GM12892 (cell line): ENCODE measurements at regions not wholly inside any gene's neighbourhood (a gene's known extent, or its start where the extent isn't known, plus 50 kb on each side); places are given as distances from the start of the nearest gene placed in this dataset.

Experiments
- POLR2A ChIP-seq: IDR thresholded peaks from 2 replicates; pipeline ENCODE4 v1.6.1; 2011; ENCODE audit warnings: low read depth, low read length, control low read depth
- POLR2AphosphoS5 ChIP-seq: IDR thresholded peaks from 2 replicates; pipeline ENCODE4 v1.6.1; 2011; ENCODE audit warnings: low read depth, low read length, control low read depth
- TAF1 ChIP-seq: IDR thresholded peaks from 2 replicates; pipeline ENCODE4 v1.6.1; 2011; ENCODE audit warnings: low read depth, mild to moderate bottlenecking, control low read depth, low read length, borderline replicate concordance

DNA sequence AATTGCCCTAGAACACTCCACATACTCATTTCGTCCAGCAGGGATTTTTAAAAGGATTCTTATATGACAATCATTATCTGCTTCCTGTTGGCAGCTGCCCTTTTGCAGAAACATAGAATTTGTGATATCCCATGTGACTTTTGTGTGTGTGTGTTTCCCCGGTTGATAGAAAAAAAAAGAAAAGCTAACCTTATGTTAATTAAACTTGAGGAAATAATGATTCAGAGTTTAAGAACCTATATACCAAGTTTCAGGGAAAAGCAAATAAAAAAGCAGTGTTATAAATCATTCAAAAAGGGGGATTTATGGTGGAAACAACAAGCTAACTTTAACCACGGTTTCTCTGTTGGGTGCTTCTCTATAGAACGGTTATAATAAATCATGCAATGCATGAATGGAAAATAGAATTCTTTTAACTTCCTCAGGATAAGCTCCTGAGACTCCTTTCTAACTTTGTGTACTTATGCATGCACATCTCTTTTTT lies 826.9 kb upstream of the EYS start:
- TF ChIP-seq POLR2A = no peak
- no peak for TF ChIP-seq TAF1
- no peak for TF ChIP-seq POLR2AphosphoS5
